ENCODE measurements at regions not wholly inside any gene's neighbourhood (a gene's known extent, or its start where the extent isn't known, plus 50 kb on each side); places are given as distances from the start of the nearest gene placed in this dataset.
"Not testable (repeated sequence)": the region's sequence is repeated elsewhere in the genome, so short reads cannot be mapped to it uniquely, and the experiment has no call there.

- no peak for DNase-seq
Observed at GRCh38 chr12:20003252-20003651, 365.1 kb upstream of the PDE3A start.

GRCh38 chr12:20004952-20005351, 363.4 kb upstream of the PDE3A start:
- no peak for DNase-seq

GRCh38 chr12:20006871-20007730, 361.2 kb upstream of the PDE3A start:
- no peak for DNase-seq

- not testable (repeated sequence) for DNase-seq
Observed at GRCh38 chr12:20009965-20010364, 358.4 kb upstream of the PDE3A start.

GRCh38 chr12:20011200-20011599, 357.1 kb upstream of the PDE3A start:
- no peak for DNase-seq

- no peak for DNase-seq
Observed at GRCh38 chr12:20017802-20018201, 350.5 kb upstream of the PDE3A start.

GRCh38 chr12:20018406-20018805, 349.9 kb upstream of the PDE3A start:
- no peak for DNase-seq

GRCh38 chr12:20024194-20024593, 344.1 kb upstream of the PDE3A start:
- DNase-seq = no peak

- no peak for DNase-seq
Observed at GRCh38 chr12:20028033-20028432, 340.3 kb upstream of the PDE3A start.

GRCh38 chr12:20030826-20031225, 337.5 kb upstream of the PDE3A start:
- DNase-seq = no peak

GRCh38 chr12:20039562-20039961, 328.8 kb upstream of the PDE3A start:
- DNase-seq = no peak

GRCh38 chr12:20040184-20040583, 328.2 kb upstream of the PDE3A start:
- no peak for DNase-seq

- DNase-seq = no peak
Observed at GRCh38 chr12:20040831-20041230, 327.5 kb upstream of the PDE3A start.

- DNase-seq = no peak
Observed at GRCh38 chr12:20044351-20044750, 324.0 kb upstream of the PDE3A start.

GRCh38 chr12:20044846-20045245, 323.5 kb upstream of the PDE3A start:
- DNase-seq = no peak

GRCh38 chr12:20047901-20048300, 320.4 kb upstream of the PDE3A start:
- no peak for DNase-seq

GRCh38 chr12:20050221-20050620, 318.1 kb upstream of the PDE3A start:
- no peak for DNase-seq

- DNase-seq = no peak
Observed at GRCh38 chr12:20053782-20054181, 314.6 kb upstream of the PDE3A start.

GRCh38 chr12:20055856-20056255, 312.5 kb upstream of the PDE3A start:
- no peak for DNase-seq

- no peak for DNase-seq
Observed at GRCh38 chr12:20057398-20057797, 310.9 kb upstream of the PDE3A start.

GRCh38 chr12:20063116-20063515, 305.2 kb upstream of the PDE3A start:
- no peak for DNase-seq

- no peak for DNase-seq
Observed at GRCh38 chr12:20077618-20078017, 290.7 kb upstream of the PDE3A start.

- DNase-seq = no peak
Observed at GRCh38 chr12:20089077-20089476, 279.3 kb upstream of the PDE3A start.

GRCh38 chr12:20093190-20093810, 275.0 kb upstream of the PDE3A start:
- not testable (repeated sequence) for DNase-seq

GRCh38 chr12:20096430-20096829, 271.9 kb upstream of the PDE3A start:
- no peak for DNase-seq

Data from CD4-positive, alpha-beta T cell treated with Interleukin-12 subunit alpha and Interleukin-12 subunit beta, for 1 hour (primary cell).